T-helper 9 cell (primary cell): ENCODE measurements at regions not wholly inside any gene's neighbourhood (a gene's known extent, or its start where the extent isn't known, plus 50 kb on each side); places are given as distances from the start of the nearest gene placed in this dataset.
"Not testable (repeated sequence)": the region's sequence is repeated elsewhere in the genome, so short reads cannot be mapped to it uniquely, and the experiment has no call there.

ENCODE experiments used
- DNase-seq: peaks from one replicate; pipeline ENCODE4 v3.0.0-alpha.2; 2020

GRCh38 chr15:96583671-96584070, 253.2 kb downstream of the NR2F2 start:
- DNase-seq, result no peak

- DNase-seq, result no peak
Observed at GRCh38 chr15:96585484-96586386, 255.2 kb downstream of the NR2F2 start.

- no peak for DNase-seq
Observed at GRCh38 chr15:96586901-96587300, 256.4 kb downstream of the NR2F2 start.

DNA sequence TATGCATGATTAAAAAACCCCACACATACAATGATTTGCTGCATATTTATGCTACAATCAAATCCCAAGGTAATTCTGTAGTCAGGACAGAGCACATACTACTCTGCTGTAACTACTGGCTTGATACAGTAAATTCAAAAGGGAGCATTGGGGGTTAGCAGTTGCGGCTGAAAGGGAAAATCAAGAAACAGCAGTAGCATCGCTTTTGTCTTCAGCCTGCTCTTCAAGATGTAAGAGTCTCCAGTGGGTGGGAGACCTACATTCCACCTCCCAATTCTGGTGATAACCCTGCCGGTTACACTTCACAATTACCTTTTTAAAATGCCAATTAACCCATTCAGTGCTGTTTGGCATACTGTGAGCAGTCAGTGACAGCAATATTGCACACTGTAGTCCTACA, 259.4 kb downstream of the NR2F2 start:
- DNase-seq, result no peak

GRCh38 chr15:96593735-96594134, 263.2 kb downstream of the NR2F2 start:
- no peak for DNase-seq

- DNase-seq, result no peak
Observed at GRCh38 chr15:96595951-96596350, 265.5 kb downstream of the NR2F2 start.

- DNase-seq, result no peak
Observed at GRCh38 chr15:96598514-96598913, 268.0 kb downstream of the NR2F2 start.

DNA sequence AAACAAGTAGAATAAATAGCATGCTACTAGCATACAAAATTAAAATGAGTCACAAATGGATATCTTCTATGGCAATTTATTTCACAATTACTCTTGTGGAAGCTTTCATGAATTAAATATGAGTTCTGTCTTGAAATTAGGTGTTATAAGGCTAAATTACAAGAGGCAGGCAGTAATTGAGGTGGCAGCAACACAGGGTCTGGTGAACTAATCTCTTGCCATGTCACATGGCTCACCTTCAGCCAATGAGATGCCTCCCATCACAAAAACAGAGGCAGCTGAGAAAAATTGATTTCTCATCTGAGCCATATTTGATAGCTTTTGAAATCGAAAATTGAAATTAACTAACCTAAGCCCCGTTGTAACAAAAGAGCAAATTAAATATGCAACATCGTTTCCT, 268.8 kb downstream of the NR2F2 start:
- no peak for DNase-seq

DNA sequence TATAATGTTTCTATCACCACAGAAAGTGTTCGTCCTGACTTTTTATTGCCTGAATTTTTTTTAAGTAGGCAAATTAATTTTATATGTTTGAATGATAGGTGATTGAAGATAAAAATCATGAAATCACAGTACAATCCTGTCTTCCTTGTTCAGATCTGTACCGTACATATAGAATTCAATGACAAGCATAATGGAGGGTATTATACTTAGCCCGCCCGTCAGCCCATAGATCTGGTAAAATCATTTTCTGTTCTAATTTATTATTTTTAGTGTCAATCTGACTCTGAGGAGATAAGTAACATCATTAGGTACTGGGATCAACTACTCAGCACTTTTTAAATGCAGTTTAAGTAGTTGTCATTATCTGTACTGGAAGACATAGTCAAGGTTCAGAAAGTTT, 269.9 kb downstream of the NR2F2 start:
- no peak for DNase-seq

DNA sequence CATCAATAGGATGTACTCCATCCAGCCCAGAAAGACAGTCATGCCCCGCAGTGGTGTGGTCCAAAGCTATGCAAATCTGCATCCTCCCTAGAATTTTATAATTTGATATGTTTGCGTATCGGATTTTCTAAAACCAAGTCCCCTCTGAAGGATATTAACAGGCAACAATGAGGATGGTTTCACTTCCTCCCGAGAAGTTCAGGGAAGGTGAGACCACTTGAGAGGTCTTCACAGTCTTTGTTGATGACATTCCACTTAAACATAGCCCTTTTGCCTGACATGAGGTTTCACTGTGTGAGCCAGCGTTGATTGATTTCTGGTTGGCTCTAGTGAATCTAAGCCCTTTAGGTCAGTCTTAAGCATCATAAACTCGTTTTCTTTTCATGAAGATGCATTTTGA, 276.1 kb downstream of the NR2F2 start:
- DNase-seq, result no peak

DNA sequence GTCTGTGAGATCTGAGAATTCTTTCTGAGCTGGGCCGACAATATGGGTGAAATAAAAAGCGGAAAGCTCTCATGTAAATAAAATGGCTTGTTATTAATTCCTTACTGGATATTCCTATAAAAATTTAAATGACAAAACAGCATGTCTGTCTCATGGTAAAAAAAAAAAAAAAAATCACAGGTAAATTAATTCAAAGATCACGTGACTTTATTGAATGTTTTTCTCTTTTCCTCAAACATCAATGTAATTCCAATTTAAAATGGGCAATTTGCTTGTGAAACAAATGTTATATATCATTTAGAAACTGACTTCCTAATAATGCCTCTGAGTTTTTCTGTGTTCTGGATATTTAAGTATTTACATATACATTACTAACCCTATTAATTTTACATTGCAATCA, 280.3 kb downstream of the NR2F2 start:
- DNase-seq, result no peak

GRCh38 chr15:96612917-96613316, 282.4 kb downstream of the NR2F2 start:
- no peak for DNase-seq

DNA sequence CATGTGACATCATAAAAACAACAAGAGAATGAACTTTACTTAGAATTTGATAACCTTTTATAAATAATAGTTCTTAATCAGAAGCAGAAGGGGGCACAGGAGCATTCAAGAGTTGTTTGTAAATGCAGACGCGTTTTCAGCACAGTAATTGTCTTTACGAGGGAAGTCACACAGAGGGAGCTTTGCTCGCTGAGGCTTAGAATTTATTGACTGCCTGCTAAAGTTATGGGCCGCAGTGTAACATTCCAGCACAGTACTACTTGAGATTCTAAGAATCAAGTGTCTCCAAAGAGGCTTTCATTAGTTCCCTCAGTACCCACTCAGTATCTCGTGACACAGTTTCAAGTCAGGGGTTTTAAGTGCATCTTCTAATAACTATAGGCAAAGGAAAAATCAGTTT, 288.7 kb downstream of the NR2F2 start:
- DNase-seq, result no peak

GRCh38 chr15:96622714-96623113, 292.2 kb downstream of the NR2F2 start:
- DNase-seq, result no peak

GRCh38 chr15:96625256-96625655, 294.8 kb downstream of the NR2F2 start:
- no peak for DNase-seq

DNA sequence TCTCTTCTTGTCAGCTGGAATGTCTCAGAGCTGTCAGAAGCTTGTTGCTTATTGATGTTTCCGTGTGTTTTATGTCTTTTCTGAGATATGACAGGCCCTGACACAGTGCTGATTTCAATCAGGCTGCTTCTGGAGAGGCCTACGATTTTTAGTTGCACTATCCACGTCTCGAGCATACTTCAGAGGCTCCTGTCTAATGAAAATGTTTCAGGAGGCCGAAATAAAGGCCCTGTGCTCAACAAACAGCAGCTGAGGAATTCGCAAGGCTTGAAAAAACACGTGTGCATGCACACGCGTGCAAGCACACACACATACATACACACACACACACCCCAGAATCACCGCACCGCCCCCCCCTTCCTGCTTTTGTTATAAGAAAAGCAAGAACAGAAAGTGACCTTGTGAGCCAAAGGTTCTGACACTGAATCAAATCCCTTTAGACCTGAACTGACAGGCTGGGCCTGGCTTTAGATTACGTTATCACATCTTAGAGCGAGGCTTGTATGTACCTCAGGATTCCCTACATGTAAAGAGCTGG, 296.6 kb downstream of the NR2F2 start:
- DNase-seq, result no peak

DNA sequence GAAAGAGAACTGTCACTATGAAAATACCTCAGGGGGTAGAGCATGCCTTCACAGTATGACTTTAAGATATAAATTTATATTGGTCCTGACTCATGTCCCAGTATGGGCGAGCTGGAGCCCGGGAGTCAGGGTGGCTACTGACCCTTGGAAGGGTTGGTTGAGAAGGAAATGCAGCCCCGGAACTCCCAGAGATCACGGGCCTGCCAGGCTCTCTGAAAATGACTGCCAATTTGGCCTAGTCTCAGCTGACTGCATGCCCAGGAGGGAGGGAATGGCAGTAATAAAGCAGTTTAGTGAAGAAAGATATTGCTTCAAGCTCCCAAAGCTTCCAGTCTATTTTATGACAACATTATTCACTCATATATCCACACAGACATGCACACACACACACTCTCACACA, 299.0 kb downstream of the NR2F2 start:
- no peak for DNase-seq

GRCh38 chr15:96638793-96639192, 308.3 kb downstream of the NR2F2 start:
- DNase-seq, result no peak

DNA sequence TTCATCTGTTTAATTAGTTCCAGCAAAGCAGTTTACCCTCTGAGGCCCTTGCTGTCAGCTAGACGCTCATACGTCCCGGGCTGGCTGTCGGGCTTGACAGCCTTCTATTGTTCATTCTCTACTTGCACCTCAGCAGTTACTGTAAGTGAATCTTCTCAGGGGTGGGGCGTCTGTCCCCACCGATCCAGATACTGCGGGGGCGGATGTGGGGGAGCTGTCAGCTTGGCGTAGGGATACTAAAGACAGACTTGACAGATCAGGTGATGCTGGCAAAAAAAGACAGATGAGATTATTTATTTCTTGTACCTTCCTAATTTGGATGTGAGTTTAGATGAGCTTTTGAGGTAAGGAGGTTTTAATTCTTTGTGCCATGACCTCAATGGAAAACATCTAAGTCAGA, 315.3 kb downstream of the NR2F2 start:
- DNase-seq, result no peak

DNA sequence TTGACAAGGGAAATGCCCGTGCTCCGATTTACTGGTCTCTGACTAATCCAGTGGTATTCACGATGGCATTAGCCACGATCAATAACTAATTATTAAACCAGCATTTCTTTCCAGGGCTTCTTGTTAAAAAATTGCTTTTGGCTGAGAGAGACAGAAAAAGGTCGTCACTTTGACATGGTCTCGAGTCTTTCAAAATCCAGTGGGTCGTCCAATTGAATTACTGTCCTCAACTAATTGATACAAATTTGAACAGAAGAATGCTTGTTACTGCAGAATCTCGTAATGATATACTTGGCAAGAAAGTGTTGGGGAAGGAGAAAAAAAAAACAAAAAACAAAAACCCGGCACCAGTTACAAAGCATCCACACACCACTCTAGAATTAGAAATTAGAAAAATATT, 318.4 kb downstream of the NR2F2 start:
- no peak for DNase-seq

DNA sequence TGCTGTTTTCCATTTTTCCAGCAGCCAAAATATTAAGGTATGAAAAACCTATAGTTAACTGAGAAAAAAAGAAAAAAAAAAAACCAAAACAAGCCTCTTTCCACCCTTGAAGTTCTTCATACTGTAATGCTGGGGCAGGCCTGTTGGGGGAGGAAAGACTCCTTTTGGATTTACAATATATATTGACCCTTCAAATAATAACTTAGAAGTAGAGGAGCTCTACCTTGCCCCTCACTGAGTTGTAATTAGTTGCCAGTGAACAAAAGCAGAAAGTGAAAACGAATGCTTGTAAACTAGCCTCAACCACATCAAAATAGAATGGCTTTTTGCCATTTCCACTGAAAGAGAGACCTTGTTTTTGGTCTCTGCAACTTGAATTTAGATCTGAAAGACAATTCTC, 326.6 kb downstream of the NR2F2 start:
- no peak for DNase-seq

- DNase-seq, result not testable (repeated sequence)
Observed at GRCh38 chr15:96666979-96667378, 336.5 kb downstream of the NR2F2 start.

- no peak for DNase-seq
Observed at GRCh38 chr15:96670389-96670788, 339.9 kb downstream of the NR2F2 start.

- DNase-seq, result no peak
Observed at GRCh38 chr15:96672629-96673028, 342.1 kb downstream of the NR2F2 start.

DNA sequence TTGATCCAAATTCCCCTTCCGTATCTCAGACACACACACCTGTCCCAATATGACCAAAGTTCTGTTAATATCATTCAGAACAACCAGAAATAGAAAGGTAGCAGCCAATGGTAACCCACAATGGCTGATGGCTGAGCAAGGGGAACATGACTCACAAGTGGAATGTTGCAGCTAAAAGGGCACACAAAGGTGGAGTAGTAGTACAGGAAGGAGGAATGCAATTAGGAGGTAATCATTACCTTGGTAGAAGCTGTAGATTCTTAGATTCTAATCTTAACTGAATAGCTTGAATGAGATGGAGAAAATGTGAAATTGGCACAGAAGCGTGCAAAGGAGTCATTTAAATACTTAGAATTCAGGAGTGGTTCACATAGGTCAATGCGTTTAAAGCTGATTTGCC, 347.9 kb downstream of the NR2F2 start:
- DNase-seq, result no peak
